ENCODE measurements at regions not wholly inside any gene's neighbourhood (a gene's known extent, or its start where the extent isn't known, plus 50 kb on each side); places are given as distances from the start of the nearest gene placed in this dataset.

DNA sequence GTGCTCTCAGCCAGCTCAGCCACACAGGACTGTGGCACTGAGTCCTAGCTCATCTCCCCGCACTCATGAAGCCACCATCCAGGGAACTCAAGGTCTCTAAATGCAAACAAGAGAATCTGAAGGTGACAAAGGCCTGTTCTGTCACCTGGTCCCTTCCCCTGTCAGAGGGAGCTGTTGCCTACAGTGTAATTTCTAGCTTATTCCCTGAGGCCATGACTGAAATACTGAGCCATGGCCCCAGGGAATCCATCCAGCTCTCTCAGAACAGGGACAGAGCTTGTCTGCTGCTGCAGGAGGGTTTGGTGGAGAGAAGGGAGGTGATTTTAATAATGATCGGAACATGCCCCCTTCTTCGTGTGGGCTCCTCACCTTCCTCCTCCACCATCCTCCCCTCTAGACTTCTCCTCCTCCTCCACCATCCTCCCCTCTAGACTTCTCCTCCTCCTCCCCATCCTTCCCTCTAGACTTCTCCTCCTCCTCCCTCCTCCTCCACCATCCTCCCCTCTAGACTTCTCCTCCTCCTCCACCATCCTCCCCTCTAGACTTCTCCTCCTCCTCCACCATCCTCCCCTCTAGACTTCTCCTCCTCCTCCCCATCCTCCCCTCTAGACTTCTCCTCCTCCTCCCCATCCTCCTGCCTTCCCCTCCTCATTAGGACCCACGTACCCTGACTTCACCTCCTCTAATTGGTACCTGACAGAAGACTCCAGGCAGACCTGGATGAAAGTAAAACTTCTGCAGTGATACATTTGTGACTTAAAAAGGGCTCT lies 338.0 kb upstream of the MKI67 start:
- no peak for TF ChIP-seq POLR2A (IDR thresholded peaks at IDR 0.05)
- TF ChIP-seq, protein P1, sequence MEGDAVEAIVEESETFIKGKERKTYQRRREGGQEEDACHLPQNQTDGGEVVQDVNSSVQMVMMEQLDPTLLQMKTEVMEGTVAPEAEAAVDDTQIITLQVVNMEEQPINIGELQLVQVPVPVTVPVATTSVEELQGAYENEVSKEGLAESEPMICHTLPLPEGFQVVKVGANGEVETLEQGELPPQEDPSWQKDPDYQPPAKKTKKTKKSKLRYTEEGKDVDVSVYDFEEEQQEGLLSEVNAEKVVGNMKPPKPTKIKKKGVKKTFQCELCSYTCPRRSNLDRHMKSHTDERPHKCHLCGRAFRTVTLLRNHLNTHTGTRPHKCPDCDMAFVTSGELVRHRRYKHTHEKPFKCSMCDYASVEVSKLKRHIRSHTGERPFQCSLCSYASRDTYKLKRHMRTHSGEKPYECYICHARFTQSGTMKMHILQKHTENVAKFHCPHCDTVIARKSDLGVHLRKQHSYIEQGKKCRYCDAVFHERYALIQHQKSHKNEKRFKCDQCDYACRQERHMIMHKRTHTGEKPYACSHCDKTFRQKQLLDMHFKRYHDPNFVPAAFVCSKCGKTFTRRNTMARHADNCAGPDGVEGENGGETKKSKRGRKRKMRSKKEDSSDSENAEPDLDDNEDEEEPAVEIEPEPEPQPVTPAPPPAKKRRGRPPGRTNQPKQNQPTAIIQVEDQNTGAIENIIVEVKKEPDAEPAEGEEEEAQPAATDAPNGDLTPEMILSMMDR (IDR thresholded peaks at IDR 0.05) = no peak
- no peak for TF ChIP-seq POLR2AphosphoS5 (IDR thresholded peaks at IDR 0.05; ENCODE audit: insufficient read depth in 1 of 2, low read depth in 1 of 2)
